ENCODE measurements at regions not wholly inside any gene's neighbourhood (a gene's known extent, or its start where the extent isn't known, plus 50 kb on each side); places are given as distances from the start of the nearest gene placed in this dataset.

- TF ChIP-seq CTCF (IDR thresholded peaks at IDR 0.05) (no peak), POLR2A (IDR thresholded peaks at IDR 0.05) (no peak)
These were observed 192.3 kb downstream of the IGSF11 start for GRCh38 chr3:118842147-118842863.

All from thyroid gland (tissue), 4 donors.